Endothelial cell of umbilical vein (primary cell): ENCODE measurements at regions not wholly inside any gene's neighbourhood (a gene's known extent, or its start where the extent isn't known, plus 50 kb on each side); places are given as distances from the start of the nearest gene placed in this dataset.

Source experiments
- BruUV-seq: library from RNA; stranded (reverse); fragments of 400-500 nt; replicated peaks from 2 replicates; lab custom pipeline; 2021; lab: Mats Ljungman, UMichigan
- CTCF ChIA-PET: fragments of 300-600, 350-600 bp; sonication (Branson Sonifier 250); formaldehyde crosslinking; loops from one replicate; lab custom pipeline; 2021; ENCODE audit warnings: antibody characterized with exemption, inconsistent platforms; lab: Charles Lee
- POLR2A ChIA-PET: fragments of 300-600, 350-600 bp; sonication (Branson Sonifier 250); formaldehyde crosslinking; loops from one replicate; lab custom pipeline; 2021; ENCODE audit warnings: antibody characterized with exemption, inconsistent platforms; lab: Charles Lee
- DNase-seq: peaks from one replicate; pipeline ENCODE4 v3.0.0-alpha.2; 2011; ENCODE audit warnings: low read depth, low spot score
- FAIRE-seq: peaks from 2 replicates; lab custom pipeline; 2011; peaks lifted over from hg19 to GRCh38; lab: Jason Lieb, UNC
- H2AFZ ChIP-seq: 2 replicates; pipeline ENCODE4 v1.6.0; 2012; ENCODE audit warnings: low read depth, low read length, control low read depth, inconsistent platforms
- H3K27ac ChIP-seq: 2 replicates; pipeline ENCODE4 v1.5.1; 2011; ENCODE audit warnings: low read depth, mild to moderate bottlenecking, control low read depth, low read length, moderate library complexity; ENCODE audit not compliant: insufficient read depth
- H3K27me3 ChIP-seq, 2 experiments: 2 replicates each; pipeline versions ENCODE4 v1.6.0 to v1.6.1; 2011; ENCODE audit warnings: low read length in 2 of 2, mixed read lengths in 1 of 2; ENCODE audit not compliant: control insufficient read depth in 2 of 2, insufficient read depth in 2 of 2
- H3K36me3 ChIP-seq, 2 experiments: 2 replicates in 1 of 2; 3 replicates in 1 of 2; pipeline ENCODE4 v1.5.1; 2011; ENCODE audit warnings: low read length in 2 of 2, mild to moderate bottlenecking in 1 of 2, moderate library complexity in 1 of 2; ENCODE audit not compliant: control insufficient read depth in 2 of 2, insufficient read depth in 2 of 2; ENCODE audit errors: extremely low read depth in 1 of 2
- H3K4me1 ChIP-seq: 3 replicates; pipeline ENCODE4 v1.5.1; 2011; ENCODE audit warnings: mild to moderate bottlenecking, low read length; ENCODE audit not compliant: control insufficient read depth, insufficient read depth; ENCODE audit errors: extremely low read depth
- H3K4me2 ChIP-seq: 2 replicates; pipeline ENCODE4 v1.6.1; 2011; ENCODE audit warnings: low read length, control low read depth, mixed read lengths; ENCODE audit not compliant: insufficient read depth
- H3K4me3 ChIP-seq, 3 experiments: fragments of 200-600 bp in 1 of 3; sonication (generic), shearing (Covaris generic) in 1 of 3; replicated peaks in 1 of 3; 2 replicates each; pipeline ENCODE4 v1.5.1; 2011 to 2016; ENCODE audit warnings: control low read depth in 3 of 3, low read length in 3 of 3, mild to moderate bottlenecking in 2 of 3, inconsistent platforms in 1 of 3, low read depth in 1 of 3, moderate library complexity in 1 of 3; ENCODE audit not compliant: insufficient read depth in 1 of 3
- H3K79me2 ChIP-seq: 2 replicates; pipeline ENCODE4 v1.6.0; 2012; ENCODE audit warnings: low read length, inconsistent platforms; ENCODE audit not compliant: control insufficient read depth, insufficient read depth
- H3K9ac ChIP-seq: replicated peaks from 2 replicates; pipeline ENCODE3; 2011; ENCODE audit warnings: low read length, control low read depth; ENCODE audit not compliant: insufficient read depth; ENCODE audit errors: extremely low read depth
- H3K9me1 ChIP-seq: replicated peaks from 3 replicates; pipeline ENCODE4 v1.6.0; 2011; ENCODE audit warnings: mild to moderate bottlenecking, low read length; ENCODE audit not compliant: control insufficient read depth, insufficient read depth; ENCODE audit errors: extremely low read depth
- H3K9me3 ChIP-seq: replicated peaks from 2 replicates; pipeline ENCODE4 v1.5.1; 2012; ENCODE audit warnings: low read length, inconsistent platforms; ENCODE audit not compliant: control insufficient read depth, insufficient read depth
- H4K20me1 ChIP-seq: replicated peaks from 2 replicates; pipeline ENCODE3; 2011; ENCODE audit warnings: mild to moderate bottlenecking, low read length; ENCODE audit not compliant: control insufficient read depth, insufficient read depth; ENCODE audit errors: extremely low read depth
- EZH2 ChIP-seq: IDR thresholded peaks from 2 replicates; pipeline ENCODE4 v1.6.1; 2012; ENCODE audit warnings: borderline replicate concordance, low read depth, mild to moderate bottlenecking, moderate library complexity, low read length, inconsistent platforms; ENCODE audit not compliant: severe bottlenecking
- FOS ChIP-seq: IDR thresholded peaks from 2 replicates; pipeline ENCODE4 v1.6.1; 2011; ENCODE audit warnings: mild to moderate bottlenecking, low read length, moderate library complexity, borderline replicate concordance; ENCODE audit not compliant: insufficient read depth
- GATA2 ChIP-seq: IDR thresholded peaks from 2 replicates; pipeline ENCODE4 v1.7.0; 2011; ENCODE audit warnings: low read depth, mild to moderate bottlenecking, moderate library complexity, mixed read lengths, low read length; ENCODE audit not compliant: insufficient read length, insufficient read depth
- JUN ChIP-seq: IDR thresholded peaks from 2 replicates; pipeline ENCODE4 v1.6.1; 2011; ENCODE audit warnings: borderline replicate concordance, low read depth; ENCODE audit not compliant: insufficient read length, insufficient read depth
- MYC ChIP-seq: IDR thresholded peaks from one replicate; pipeline ENCODE4 v1.6.1; 2011; ENCODE audit warnings: mild to moderate bottlenecking, low read depth, low read length
- POLR2A ChIP-seq: IDR thresholded peaks from 2 replicates; pipeline ENCODE4 v1.6.1; 2012; ENCODE audit warnings: low read depth, mild to moderate bottlenecking, control low read depth, low read length
- POLR2AphosphoS5 ChIP-seq: IDR thresholded peaks from 2 replicates; pipeline ENCODE4 v1.6.1; 2012; ENCODE audit warnings: low read depth, mild to moderate bottlenecking, control low read depth, low read length, moderate library complexity; ENCODE audit not compliant: insufficient read depth
- dilution Hi-C: fragments of 300-500 bp; cut with MboI; formaldehyde crosslinking; loops from one replicate; pipeline ENCODE4 v1.15.0; 2019; ENCODE audit warnings: low sequenced_read_pairs; ENCODE audit not compliant: extremely low pct_ligation_motif_present
- intact Hi-C: fragments of 100-400 bp; cut with micrococcal nuclease; formaldehyde crosslinking; loops from one replicate; pipeline ENCODE4 v1.10.0; 2022
- TF ChIP-seq, protein P1 (sequence below): IDR thresholded peaks from 2 replicates; pipeline ENCODE4 v1.6.1; 2011; ENCODE audit not compliant: insufficient read depth, insufficient read length
- TF ChIP-seq, protein P2 (sequence below), 2 donors: IDR thresholded peaks; 1 replicate in 1 of 2; 2 replicates in 1 of 2; pipeline ENCODE4 v1.5.1; 2011; ENCODE audit warnings: low read length in 2 of 2, mild to moderate bottlenecking in 2 of 2, moderate library complexity in 2 of 2, control low read depth in 1 of 2, inconsistent platforms in 1 of 2, low read depth in 1 of 2; ENCODE audit not compliant: insufficient read depth in 1 of 2; ENCODE audit errors: extremely low read depth in 1 of 2

DNA sequence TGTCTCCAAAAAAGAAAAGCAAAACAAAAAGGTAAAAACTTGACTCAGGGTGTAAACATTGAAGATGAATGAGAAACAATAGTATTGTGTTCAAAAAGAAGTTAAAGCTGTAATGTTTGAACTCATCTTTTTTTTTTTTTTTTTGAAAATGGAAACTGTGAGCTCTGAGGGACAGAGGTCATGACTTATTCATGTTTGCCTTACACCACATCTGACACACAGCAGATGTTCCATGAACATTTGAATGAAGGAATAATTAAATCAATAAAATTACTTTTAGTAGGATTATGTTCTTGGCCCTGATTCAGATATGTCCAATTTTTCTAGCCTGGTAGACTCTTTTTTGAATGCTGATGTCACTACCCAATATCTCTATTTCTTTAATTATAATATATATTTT lies 95.7 kb upstream of the MED13 start:
- dilution Hi-C loops = no loop called here
- no peak overlapping the region for H3K4me3 ChIP-seq
- H4K20me1 ChIP-seq = no peaks in the 10 kb centered on the region
- intact Hi-C loops = no loop called here
- no peak overlapping the region for H3K9ac ChIP-seq
- TF ChIP-seq EZH2 (no peak), GATA2 (no peak), JUN (no peak), POLR2A (no peak), FOS (no peak), MYC (no peak), POLR2AphosphoS5 (no peak)
- TF ChIP-seq, protein P1, sequence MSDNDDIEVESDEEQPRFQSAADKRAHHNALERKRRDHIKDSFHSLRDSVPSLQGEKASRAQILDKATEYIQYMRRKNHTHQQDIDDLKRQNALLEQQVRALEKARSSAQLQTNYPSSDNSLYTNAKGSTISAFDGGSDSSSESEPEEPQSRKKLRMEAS = no peak
- TF ChIP-seq, protein P2, sequence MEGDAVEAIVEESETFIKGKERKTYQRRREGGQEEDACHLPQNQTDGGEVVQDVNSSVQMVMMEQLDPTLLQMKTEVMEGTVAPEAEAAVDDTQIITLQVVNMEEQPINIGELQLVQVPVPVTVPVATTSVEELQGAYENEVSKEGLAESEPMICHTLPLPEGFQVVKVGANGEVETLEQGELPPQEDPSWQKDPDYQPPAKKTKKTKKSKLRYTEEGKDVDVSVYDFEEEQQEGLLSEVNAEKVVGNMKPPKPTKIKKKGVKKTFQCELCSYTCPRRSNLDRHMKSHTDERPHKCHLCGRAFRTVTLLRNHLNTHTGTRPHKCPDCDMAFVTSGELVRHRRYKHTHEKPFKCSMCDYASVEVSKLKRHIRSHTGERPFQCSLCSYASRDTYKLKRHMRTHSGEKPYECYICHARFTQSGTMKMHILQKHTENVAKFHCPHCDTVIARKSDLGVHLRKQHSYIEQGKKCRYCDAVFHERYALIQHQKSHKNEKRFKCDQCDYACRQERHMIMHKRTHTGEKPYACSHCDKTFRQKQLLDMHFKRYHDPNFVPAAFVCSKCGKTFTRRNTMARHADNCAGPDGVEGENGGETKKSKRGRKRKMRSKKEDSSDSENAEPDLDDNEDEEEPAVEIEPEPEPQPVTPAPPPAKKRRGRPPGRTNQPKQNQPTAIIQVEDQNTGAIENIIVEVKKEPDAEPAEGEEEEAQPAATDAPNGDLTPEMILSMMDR (IDR thresholded peaks at IDR 0.05; ENCODE audit: extremely low read depth in 1 of 2, insufficient read depth in 1 of 2, low read depth in 1 of 2, low read length in 2 of 2) = no peak
- CTCF ChIA-PET = interaction anchor here (0.7 to 1.0 kb wide), 2 partner anchors 11 to 15 kb away, joined by 3 read pairs; no protein-coding TSS in a partner anchor
- peaks cover 0 to 2% of the 10 kb centered on the region in 2 experiments for H3K27me3 ChIP-seq
- H3K27ac ChIP-seq = no peak overlapping the region
- no peaks in the 10 kb centered on the region for H3K9me1 ChIP-seq
- DNase-seq = no peak
- no peaks in the 10 kb centered on the region for H3K9me3 ChIP-seq
- no peak overlapping the region for H2AFZ ChIP-seq
- no TSS peak for BruUV-seq
- H3K36me3 ChIP-seq = no peaks in the 10 kb centered on the region
- no peaks in the 10 kb centered on the region for H3K79me2 ChIP-seq
- no peaks in the 10 kb centered on the region for H3K4me1 ChIP-seq
- no peak overlapping the region for H3K4me2 ChIP-seq
- FAIRE-seq = no peak
- POLR2A ChIA-PET = no interaction called here
